AG08395 (cell line): ENCODE measurements at regions not wholly inside any gene's neighbourhood (a gene's known extent, or its start where the extent isn't known, plus 50 kb on each side); places are given as distances from the start of the nearest gene placed in this dataset.
"Not testable (repeated sequence)": the region's sequence is repeated elsewhere in the genome, so short reads cannot be mapped to it uniquely, and the experiment has no call there.

ENCODE experiments used
- DNase-seq: peaks from one replicate; pipeline ENCODE4 v3.0.0; 2012; ENCODE audit warnings: mixed read lengths, low spot score

DNA sequence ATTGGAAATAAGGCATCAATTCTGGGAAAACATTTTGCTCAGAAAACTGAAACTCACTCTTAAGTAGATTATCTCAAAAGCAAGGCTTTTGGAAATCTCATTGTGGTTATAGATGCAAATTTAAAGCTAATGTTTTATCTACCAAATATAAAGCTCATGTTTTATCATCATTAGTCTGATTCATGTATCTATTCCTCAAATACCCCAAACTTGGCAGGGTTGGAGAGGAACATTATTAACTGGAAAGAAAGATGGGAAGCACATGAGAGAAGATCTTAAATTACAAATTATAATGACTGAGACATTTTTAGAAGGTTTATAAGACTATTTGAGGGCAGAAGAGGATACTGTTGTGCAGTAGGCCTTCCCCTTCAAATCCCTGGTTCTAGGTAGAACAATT lies 137.3 kb upstream of the TGFBR2 start:
- DNase-seq = no peak

DNA sequence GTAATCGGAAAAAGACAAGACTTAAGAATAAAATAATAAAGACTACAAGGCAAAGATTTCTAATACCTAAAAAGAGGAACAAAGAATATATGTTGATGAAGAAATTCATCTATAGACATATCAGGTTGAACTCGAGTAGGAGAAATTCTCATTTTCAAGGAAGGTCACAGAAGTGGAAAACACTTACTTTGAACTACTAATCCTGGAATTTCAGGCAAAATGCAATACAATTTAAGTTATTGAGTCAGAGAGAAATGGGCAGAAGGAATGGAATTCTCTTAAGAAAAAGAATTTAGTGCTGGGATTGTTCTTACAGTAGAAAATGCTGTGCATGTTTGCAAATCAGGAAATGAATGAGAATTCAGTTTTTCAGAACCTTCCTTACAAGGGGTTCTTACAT lies 135.9 kb upstream of the TGFBR2 start:
- peak; percentile 37 for DNase-seq

DNA sequence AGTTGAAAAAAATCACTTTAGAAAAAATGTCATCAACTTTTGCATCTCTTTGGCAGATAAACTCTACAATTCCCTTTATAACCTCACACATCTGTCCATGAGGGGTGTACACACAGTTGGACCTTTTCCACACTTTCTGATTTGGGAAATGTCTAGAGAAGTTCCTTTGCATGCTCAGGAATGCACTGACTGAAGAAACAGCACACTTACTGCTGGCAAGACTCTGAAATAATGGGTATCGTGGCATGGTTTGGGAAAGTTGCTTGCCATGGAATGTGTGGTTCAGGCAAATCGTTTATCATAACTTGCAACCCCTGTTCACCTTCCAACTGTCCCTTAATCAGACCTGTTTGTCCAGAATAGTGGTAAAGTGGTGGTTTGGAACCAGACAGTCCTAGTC lies 135.3 kb upstream of the TGFBR2 start:
- DNase-seq = peak; percentile 54

DNA sequence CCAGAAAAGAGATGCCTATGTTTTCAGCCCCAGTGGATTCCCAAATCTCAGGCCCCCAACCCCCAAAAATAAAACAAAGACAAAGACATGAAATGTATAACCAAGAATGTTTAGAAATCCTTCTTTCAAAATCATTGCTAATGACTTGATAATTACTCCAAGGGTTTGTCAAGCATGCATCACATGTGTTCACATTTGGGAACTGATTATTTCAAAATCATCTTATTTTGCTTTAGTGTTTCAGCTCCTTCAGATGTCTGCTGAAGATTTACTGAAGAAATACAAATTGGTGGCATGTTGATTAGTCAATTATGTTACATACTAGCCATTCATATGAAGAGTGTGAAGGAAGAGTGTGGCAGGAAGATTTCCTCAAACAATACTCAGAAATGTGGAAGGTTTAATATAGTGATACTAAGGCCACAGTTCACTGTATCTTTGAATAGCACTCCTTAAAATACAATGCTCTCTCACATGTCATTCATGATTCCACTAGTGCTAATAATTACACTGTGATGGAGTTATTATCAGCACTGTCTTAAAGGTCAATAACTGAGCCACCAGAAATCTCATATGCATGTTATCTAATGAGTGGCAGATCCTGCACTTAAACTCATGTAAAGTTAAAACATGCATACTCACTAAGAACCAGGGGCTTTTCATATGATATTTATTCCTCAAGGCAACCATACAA lies 134.5 kb upstream of the TGFBR2 start:
- DNase-seq = no peak

DNA sequence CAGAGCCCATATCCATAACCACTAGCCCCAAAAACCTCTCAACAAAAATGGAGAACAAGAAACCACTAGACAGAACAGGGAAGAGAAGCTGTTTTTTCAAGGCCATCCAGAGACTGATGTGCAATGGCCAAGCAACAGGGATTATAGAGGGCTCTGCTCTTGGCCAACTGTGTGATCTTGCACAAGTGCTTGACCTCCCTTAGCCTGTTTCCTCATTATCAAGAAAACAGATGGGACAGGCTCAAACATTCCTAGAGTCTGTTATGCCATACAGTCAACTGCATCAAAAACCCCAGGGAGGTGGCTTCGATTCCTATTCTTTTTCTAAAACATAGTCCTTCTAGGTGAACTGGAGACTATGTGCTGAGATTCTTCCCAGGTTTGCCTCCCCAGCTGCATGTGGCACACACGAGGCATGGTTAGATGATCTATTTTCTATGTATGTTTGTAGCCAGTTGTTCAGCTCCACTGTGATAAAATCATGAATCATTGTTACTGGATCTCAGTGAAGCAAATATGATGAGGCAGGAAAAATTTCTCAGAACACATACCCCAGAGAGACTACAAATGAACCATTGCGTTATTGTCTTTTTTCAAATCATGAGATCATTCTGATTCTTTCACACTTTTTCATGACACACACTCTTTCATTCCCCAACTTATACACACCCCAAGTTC lies 132.9 kb upstream of the TGFBR2 start:
- DNase-seq = peak; percentile 31

DNA sequence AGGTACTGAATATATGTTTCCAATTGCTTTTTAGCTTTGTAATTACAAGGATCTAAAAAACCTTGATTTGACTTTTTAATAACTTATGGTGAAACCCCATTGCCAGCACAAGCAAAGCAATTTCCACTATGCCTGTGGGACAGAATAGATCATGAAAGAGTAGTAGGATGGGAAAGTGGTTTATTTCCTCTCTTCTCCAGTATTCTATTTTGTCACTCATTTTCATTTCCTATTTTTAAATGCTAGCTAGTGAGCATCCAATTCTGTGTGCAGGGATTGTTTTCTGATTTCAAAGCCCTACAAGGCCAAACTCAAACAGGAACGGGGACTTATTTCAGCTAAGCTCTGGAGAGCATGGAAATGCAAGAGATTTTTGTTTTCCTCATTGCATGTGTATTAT lies 132.0 kb upstream of the TGFBR2 start:
- DNase-seq = no peak

DNA sequence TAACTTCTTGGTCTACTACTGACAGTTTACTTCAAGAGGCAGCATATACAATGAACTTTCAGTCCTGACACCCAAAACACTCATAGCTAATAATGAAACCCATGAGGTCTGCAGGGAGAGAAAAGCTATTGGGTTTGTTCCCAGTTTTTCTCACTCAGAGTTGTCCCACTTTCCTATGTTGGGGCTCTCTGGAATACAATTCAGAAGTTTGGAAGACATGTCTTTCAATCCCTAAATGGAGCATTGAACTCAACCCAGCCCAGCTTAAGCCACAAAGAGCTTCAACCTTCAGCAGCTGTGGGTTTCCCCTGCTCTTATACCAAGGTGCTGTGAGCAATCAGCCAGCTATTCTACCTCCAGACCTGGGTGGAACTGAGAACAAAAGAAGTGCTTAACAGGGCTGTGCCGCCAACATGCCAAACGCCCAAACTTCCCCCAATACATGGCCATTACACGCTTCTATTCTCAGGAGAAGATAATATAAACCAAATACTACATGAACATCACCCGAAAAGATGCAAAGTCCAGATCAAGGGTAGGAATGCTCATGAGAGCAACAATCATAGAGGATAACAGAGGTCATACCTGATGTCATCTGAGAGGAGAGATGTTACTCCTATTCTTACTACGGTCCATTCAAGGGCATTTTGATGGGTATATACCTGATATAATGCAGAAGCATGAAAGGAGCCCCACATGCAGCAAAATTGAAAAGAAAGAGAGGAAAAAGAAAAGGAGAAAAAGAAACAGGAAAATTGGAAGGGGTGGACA lies 131.2 kb upstream of the TGFBR2 start:
- DNase-seq = no peak

DNA sequence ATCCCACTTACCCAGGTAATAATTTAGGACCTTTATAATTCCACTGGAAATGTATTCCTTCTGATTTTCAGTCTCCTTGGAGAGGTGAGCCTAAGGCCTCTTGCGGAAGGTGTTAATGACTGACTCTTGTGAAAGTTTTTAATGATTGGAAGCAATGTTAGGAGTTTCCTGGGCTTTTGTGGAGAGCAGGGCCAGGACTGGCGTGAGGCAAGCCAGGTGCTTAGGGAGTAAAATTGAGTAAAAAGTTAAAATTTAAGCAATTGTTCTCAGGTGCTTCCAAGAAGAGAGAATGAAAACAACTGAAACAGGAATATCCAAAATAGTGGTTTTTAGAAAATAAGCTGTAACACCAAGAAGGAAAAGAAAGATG lies 130.6 kb upstream of the TGFBR2 start:
- no peak for DNase-seq

DNA sequence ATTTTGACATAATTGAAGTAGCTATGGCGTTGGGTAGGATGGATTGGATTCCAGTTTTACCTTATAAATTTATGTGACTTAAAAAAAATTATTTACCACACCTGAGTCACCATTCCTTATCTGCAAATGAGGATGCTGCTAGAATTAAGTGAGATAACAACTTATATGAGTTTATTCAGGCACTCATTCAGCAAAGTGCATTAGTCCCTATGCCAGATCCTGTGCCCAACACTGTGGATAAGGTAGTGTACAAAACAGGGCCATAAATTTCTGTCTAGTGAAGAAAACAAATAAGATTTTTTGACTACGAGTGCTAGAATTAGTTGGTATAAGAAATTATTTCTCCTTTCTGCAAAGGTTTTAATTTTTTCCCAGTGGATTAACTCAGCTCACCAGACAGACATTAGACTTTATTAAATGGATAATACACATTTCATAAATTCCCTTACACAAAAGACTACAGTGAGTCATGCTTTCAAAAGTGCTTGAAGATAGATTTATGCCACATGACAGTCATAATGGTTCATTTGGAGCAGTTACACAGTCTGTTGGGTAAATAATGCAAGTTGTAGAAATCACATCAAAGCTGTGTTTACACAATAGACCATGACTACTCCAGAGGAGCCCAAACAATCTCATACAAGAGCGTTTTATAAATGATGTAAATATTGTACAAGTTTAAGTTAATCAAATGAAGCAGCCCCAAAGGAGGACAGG lies 129.9 kb upstream of the TGFBR2 start:
- peak; percentile 17 for DNase-seq

DNA sequence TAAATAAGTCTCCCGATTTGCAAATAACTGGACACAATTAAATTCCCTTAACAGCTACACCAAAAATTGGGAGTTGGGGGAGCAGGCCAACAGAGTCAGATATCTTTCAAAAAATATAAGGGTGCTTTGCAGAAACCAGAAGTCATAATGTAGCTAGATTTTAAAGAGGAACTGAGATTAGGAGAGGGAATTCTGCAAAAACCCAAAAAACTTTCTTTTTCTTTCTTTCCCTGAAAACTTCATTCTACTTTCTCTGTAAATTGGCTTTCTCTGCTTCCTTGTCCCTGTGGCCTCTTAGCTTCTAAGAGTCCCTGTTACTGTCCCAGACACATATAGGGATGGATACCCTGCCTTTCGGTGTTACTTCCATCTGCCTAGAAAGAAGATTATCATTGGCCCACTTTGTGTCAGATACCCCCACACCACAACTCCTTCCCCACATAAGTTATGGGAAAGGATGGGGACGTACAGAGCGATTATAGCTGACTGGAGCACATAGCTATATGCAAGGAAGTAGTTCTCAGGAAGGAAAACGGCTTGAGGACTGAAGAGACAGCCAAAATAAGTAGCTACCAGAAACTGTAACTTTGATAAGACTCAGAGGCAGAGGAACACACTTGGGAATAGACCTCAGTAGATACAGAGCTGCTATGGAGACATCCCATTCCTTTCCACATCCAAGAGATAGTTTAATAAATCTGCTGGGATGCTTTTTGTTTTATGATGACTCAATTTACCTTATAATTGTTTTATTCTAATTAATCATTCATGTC lies 129.1 kb upstream of the TGFBR2 start:
- DNase-seq = no peak

DNA sequence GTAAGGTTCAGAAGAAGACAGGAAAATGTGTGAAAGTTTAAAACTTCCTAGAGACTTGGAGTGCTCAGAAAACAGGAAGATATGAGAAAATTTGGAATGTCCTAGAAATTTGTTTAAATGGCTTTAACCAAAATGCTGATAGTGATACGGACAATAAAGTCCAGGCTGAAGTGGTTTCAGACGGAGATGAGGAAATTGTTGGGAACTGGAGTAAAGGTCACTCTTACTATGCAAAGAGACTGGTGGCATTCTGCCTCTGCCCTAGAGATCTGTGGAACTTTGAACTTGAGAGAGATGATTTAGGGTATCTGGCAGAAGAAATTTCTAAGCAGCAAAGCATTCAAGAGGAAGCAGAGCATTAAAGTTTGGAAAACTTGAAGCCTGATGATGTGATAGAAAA lies 126.7 kb upstream of the TGFBR2 start:
- DNase-seq = not testable (repeated sequence)

DNA sequence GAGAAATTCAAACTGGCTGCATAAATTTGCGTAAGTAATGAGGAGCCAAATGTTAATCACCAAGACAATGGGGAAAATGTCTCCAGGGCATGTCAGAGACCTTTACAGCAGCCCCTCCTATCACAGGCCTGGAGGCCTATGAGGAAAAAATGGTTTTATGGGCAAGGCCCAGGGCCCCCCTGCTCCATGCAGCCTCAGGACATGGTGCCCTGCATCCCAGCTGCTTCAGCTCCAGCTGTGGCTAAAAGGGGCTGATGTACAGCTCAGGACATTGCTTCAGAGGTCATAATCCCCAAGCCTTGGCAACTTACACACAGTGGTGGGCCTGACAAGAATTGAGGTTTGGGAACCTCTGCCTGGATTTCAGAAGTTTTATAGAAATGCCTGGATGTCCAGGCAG lies 126.2 kb upstream of the TGFBR2 start:
- DNase-seq = not testable (repeated sequence)

DNA sequence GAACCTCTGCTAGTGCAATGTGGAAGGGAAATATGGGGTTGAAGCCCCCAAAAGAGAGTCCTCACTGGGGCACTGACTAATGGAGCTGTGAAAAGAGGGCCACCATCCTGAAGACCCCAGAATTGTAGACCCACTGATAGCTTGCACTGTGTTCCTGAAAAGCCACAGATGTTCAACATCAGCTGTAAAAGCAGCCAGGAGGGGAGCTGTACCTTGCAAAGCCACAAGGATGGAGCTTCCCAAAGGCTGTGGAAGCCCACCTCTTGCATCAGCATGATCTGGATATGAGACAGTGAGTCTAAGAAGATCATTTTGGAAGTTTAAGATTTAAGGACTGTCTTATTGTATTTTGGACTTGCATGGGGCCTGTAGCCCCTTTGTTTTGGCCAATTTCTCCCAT lies 125.8 kb upstream of the TGFBR2 start:
- DNase-seq = no peak

DNA sequence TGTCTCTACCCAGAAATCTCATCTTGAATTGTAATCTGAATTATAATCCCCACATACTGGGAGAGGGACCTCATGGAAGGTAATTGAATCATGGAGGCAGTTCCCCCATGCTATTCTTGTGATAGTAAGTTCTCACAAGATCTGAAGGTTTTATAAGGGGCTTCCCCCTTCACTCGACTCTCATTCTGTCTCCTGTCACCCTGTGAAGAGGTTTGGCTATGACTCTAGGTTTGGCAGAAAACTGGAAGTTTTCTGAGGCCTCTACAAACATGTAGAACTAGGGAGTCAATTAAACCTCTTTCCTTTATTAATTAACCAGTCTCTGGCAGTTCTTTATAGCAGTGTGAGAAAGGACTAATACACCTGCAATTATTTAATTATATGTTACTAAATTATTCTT lies 125.2 kb upstream of the TGFBR2 start:
- DNase-seq = no peak

DNA sequence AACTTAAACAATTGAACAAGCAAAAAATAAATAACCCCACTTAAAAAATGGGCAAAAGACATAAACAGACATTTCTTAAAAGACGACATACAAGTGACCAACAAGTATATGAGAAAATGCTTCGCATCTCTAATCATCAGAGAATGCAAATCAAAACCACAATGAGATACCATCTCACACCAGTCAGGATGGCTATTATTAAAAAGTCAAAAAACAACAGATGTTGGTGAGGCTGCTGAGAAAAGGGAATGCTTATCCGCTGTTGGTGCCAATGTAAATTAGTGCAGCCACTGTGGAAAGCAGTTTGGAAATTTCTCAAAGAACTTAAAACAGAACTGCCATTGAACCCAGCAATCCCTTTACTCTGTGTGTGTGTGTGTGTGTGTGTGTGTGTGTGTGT lies 122.2 kb upstream of the TGFBR2 start:
- not testable (repeated sequence) for DNase-seq

DNA sequence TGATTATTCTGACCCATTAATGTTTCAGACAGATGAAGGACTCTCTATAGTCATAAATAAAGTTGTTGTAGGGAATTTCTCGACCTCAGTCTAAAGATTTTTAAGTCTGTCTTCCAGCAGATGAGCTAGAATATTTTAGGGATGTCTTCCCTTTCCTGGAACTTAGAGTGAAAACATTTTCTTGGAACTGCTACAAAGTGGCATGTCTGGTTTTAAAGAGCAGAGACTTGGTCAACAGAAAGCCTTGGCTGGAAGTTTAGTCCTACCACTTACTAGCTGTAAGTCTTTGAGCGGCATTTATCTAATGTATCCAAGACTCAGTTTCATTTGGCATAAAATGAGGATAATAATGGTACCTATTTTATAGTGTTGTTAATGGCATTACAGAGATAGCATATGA lies 120.0 kb upstream of the TGFBR2 start:
- DNase-seq = no peak

DNA sequence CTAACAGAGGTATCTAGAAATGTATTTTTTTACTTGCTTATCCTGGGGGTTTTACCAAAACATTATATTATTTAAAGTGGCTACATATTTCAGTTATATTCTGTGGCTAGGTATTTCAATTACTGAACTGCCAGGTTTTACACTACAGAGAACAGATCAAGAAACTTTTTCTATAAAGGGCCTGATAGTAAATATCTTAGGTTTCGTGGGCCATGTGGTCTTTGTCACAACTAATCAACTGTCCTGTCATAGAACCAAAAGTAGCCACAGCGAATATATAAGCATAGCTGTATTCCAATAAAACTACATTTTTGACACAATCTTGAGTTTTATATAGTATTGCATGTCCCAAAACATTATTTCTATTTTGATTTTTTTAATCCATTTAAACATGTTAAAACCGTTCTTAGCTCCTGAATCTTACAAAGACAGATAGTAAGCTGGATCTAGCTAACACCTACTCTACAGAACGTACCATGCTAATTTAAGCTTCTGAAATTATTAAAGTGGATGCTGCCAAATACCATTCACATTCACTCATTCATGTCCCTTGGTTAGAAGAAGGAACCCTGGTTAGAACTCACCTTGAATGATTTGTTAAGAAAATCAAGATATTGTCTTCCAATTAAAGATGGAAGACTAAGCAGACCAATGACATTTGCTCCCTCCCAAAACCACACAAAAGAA lies 118.2 kb upstream of the TGFBR2 start:
- no peak for DNase-seq

DNA sequence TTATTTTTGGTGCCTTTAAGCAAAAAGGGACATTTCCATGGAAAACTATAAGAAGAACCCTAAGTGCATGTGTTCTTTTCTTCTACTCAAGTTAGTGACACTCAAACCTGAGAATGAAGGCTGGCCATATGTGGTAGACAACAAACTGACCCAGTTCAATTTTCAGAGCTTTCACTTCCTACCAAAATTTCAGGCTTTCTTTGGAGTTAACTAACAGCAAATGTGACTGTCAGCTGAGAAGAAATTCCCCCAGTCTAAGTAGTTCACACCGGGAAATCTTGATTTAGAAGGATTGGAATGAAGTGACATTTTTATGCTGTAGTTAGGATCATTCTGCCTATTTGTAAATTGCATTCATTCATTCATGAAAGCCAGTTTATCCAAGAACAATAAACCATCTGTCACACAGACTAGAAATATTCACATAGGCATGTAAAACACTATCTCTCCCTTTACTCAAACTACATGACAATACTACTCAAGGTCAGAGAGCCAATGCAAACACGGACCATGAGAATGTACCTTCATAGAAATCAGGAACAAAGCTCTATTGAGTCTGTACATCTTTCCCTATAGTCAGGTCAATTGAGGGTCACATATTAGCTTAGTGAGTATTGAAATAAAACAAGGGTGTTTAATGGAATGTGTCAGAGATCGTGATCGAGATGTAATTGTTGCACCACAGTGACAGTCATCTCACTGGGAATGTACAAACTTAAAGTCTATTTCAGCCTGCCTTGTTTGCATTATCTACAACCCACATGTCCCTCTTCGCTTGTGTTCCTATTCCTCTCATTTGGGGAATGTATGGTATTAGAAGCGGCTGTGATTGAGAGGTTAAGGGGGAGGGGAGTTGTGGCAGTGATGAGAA lies 113.8 kb upstream of the TGFBR2 start:
- DNase-seq = no peak

DNA sequence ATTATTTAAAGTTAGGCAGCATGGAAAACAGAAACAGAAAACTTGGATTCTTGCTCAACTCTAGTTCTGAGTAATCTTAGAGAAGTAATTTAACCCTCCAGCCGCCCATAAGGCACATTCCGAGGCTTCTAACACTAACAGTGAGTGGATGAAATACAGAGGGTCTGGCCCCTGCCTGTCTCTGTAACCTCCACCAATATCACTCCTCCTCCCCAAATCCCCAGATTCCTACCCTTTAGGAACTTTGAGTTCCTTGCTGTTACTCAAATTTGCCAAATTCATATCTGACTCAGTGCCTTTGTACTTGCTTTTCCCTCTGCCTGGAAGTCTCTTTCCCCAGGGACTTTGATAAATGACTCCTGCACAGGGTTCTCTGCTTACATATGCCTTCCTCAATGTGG lies 112.5 kb upstream of the TGFBR2 start:
- peak; percentile 20 for DNase-seq
